OCI-LY7 (cell line): ENCODE measurements at regions not wholly inside any gene's neighbourhood (a gene's known extent, or its start where the extent isn't known, plus 50 kb on each side); places are given as distances from the start of the nearest gene placed in this dataset.

Experiments used
- BruUV-seq: library from RNA; stranded (reverse); fragments of 400-500 nt; replicated peaks from 2 replicates; lab custom pipeline; 2021; lab: Mats Ljungman, UMichigan
- CTCF ChIA-PET: fragments of 300-600 bp; sonication (Branson Sonifier 250); formaldehyde crosslinking; loops from one replicate; lab custom pipeline; 2022; ENCODE audit warnings: antibody characterized with exemption; ENCODE audit not compliant: unreplicated experiment; lab: Charles Lee
- POLR2A ChIA-PET: fragments of 300-600 bp; sonication (Branson Sonifier 250); formaldehyde crosslinking; loops from one replicate; lab custom pipeline; 2022; ENCODE audit warnings: antibody characterized with exemption; lab: Charles Lee
- DNase-seq: peaks from one replicate; pipeline ENCODE4 v3.0.0-alpha.2; 2015; ENCODE audit warnings: low spot score
- H2AFZ ChIP-seq: fragments of 200-600 bp; sonication (generic), shearing (Covaris generic); 2 replicates; pipeline ENCODE4 v1.6.1; 2014; ENCODE audit warnings: mild to moderate bottlenecking, antibody characterized with exemption, low read length, moderate library complexity
- H3K27ac ChIP-seq: fragments of 200-600 bp; sonication (generic); 2 replicates; pipeline ENCODE4 v1.5.1; 2014; ENCODE audit warnings: mixed run types, low read depth, mild to moderate bottlenecking, moderate library complexity, low read length, inconsistent platforms; ENCODE audit not compliant: poor library complexity, severe bottlenecking
- H3K36me3 ChIP-seq: fragments of 200-600 bp; sonication (generic); 2 replicates; pipeline ENCODE4 v1.6.1; 2014; ENCODE audit warnings: mild to moderate bottlenecking, antibody characterized with exemption, low read length, moderate library complexity, mixed read lengths; ENCODE audit not compliant: insufficient read depth
- H3K4me1 ChIP-seq: fragments of 200-600 bp; sonication (generic); 2 replicates; pipeline ENCODE4 v1.5.1; 2014; ENCODE audit warnings: mild to moderate bottlenecking, low read length; ENCODE audit not compliant: insufficient read depth, poor library complexity, severe bottlenecking
- H3K4me2 ChIP-seq: fragments of 200-600 bp; sonication (generic); 2 replicates; pipeline ENCODE4 v1.6.1; 2014; ENCODE audit warnings: mild to moderate bottlenecking, low read length
- H3K4me3 ChIP-seq: fragments of 200-600 bp; sonication (generic); 2 replicates; pipeline ENCODE4 v1.5.1; 2014; ENCODE audit warnings: mild to moderate bottlenecking, low read depth, low read length; ENCODE audit not compliant: poor library complexity, severe bottlenecking
- H3K79me2 ChIP-seq: fragments of 200-600 bp; sonication (generic); 2 replicates; pipeline ENCODE4 v1.6.1; 2016; ENCODE audit warnings: low read depth, mild to moderate bottlenecking, low read length, moderate library complexity, mixed read lengths; ENCODE audit not compliant: insufficient read depth
- H3K9me2 ChIP-seq: fragments of 200-600 bp; sonication (generic); 2 replicates; pipeline ENCODE4 v1.6.1; 2016; ENCODE audit warnings: mild to moderate bottlenecking, low read length, mixed read lengths; ENCODE audit not compliant: insufficient read depth
- H3K9me3 ChIP-seq: fragments of 200-600 bp; sonication (generic); 2 replicates; pipeline ENCODE4 v1.6.1; 2014; ENCODE audit warnings: mild to moderate bottlenecking, mixed run types, low read length, mixed read lengths
- H4K20me1 ChIP-seq: fragments of 200-600 bp; sonication (generic); 2 replicates; pipeline ENCODE4 v1.6.1; 2014; ENCODE audit warnings: mild to moderate bottlenecking, antibody characterized with exemption, low read length, moderate library complexity, mixed read lengths; ENCODE audit not compliant: insufficient read depth
- CTCF ChIP-seq: fragments of 200-600 bp; sonication (generic); conservative IDR thresholded peaks from 2 replicates; pipeline ENCODE4 v1.5.1; 2014; ENCODE audit warnings: mild to moderate bottlenecking, antibody characterized with exemption, low read length, moderate library complexity, mixed read lengths
- EZH2phosphoT487 ChIP-seq: fragments of 200-600 bp; sonication (generic); IDR thresholded peaks from 2 replicates; pipeline ENCODE4 v1.6.1; 2018; ENCODE audit warnings: low read depth, borderline replicate concordance, mild to moderate bottlenecking, mixed run types, antibody characterized with exemption, low read length, moderate library complexity, mixed read lengths
- intact Hi-C: fragments of 100-400 bp; cut with micrococcal nuclease; formaldehyde crosslinking; loops from one replicate; pipeline ENCODE4 v1.10.0; 2022; ENCODE audit not compliant: unreplicated experiment

- CTCF ChIA-PET: no interaction called here
Observed at GRCh38 chr10:4312051-4312835, 513.8 kb upstream of the AKR1E2 start.

GRCh38 chr10:4310172-4310571 lies 515.8 kb upstream of the AKR1E2 start:
- no peaks in the 10 kb centered on the region for H4K20me1 ChIP-seq
- ChIA-PET CTCF (no interaction called here), POLR2A (interaction anchor here (0.6 kb wide), 1 partner anchor 14 kb away, joined by 3 read pairs; no protein-coding TSS in a partner anchor)
- H3K79me2 ChIP-seq: no peaks in the 10 kb centered on the region
- H3K36me3 ChIP-seq: no peaks in the 10 kb centered on the region
- H3K9me3 ChIP-seq: no peaks in the 10 kb centered on the region
- no peak overlapping the region for H3K27ac ChIP-seq
- H2AFZ ChIP-seq: no peak overlapping the region
- no TSS peak for BruUV-seq
- H3K4me2 ChIP-seq: no peak overlapping the region
- H3K4me1 ChIP-seq: no peaks in the 10 kb centered on the region
- TF ChIP-seq EZH2phosphoT487: no peak
- TF ChIP-seq CTCF: no peak
- intact Hi-C loops: no loop called here
- DNase-seq: no peak
- H3K4me3 ChIP-seq: no peak overlapping the region
- no peaks in the 10 kb centered on the region for H3K9me2 ChIP-seq

More at GRCh38 chr10:4312051-4312835, 513.8 kb upstream of the AKR1E2 start:
- H3K36me3 ChIP-seq: no peaks in the 10 kb centered on the region
- no peaks in the 10 kb centered on the region for H3K9me2 ChIP-seq
- no TSS peak for BruUV-seq
- H4K20me1 ChIP-seq: no peaks in the 10 kb centered on the region
- no peak for DNase-seq
- no peak overlapping the region for H3K4me3 ChIP-seq
- no peaks in the 10 kb centered on the region for H3K9me3 ChIP-seq
- H2AFZ ChIP-seq: no peak overlapping the region
- TF ChIP-seq CTCF (no peak), EZH2phosphoT487 (no peak)
- H3K4me2 ChIP-seq: no peak overlapping the region
- H3K4me1 ChIP-seq: no peaks in the 10 kb centered on the region
- POLR2A ChIA-PET: interaction anchor here (1.2 kb wide), 1 partner anchor 93 kb away, joined by 3 read pairs; no protein-coding TSS in a partner anchor
- no peaks in the 10 kb centered on the region for H3K79me2 ChIP-seq
- H3K27ac ChIP-seq: no peak overlapping the region
- intact Hi-C loops: no loop called here

DNA sequence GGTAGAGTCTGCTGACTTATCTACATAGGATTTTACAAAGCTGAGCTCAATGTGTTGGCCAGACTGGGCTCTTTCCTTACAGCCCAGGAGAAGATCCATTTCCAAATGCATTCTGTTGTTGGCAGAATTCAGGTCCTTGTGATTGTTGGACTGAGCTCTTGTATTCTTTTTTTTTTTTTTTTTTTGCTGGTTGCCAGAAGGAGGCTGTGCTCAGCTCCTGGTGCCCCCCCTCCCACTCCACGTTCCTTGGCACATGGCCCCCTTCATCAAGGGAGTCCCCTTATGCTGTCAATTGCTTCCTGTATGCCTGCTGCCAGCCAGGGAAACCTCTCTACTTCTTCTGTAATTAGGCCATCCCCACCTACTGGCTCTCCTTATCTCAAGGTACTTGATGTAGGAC lies 518.1 kb upstream of the AKR1E2 start:
- Histone ChIP-seq H3K4me1 (no peaks in the 10 kb centered on the region), H3K4me3 (no peak overlapping the region), H3K4me2 (no peak overlapping the region), H3K27ac (no peak overlapping the region), H3K36me3 (no peaks in the 10 kb centered on the region), H3K9me2 (no peaks in the 10 kb centered on the region), H2AFZ (no peak overlapping the region), H4K20me1 (no peaks in the 10 kb centered on the region), H3K79me2 (no peaks in the 10 kb centered on the region), H3K9me3 (no peaks in the 10 kb centered on the region)
- no peak for DNase-seq
- no peak for TF ChIP-seq CTCF
- intact Hi-C loops: no loop called here
- ChIA-PET POLR2A (interaction anchor here (0.7 kb wide), 1 partner anchor 742 kb away, joined by 7 read pairs; no protein-coding TSS in a partner anchor), CTCF (interaction anchor here (0.6 kb wide), 1 partner anchor 144 kb away, joined by 3 read pairs; no protein-coding TSS in a partner anchor)
- BruUV-seq: no TSS peak
